Fibroblast of the aortic adventitia (primary cell): ENCODE measurements at regions not wholly inside any gene's neighbourhood (a gene's known extent, or its start where the extent isn't known, plus 50 kb on each side); places are given as distances from the start of the nearest gene placed in this dataset. TPM values are rescaled to one million over a fixed set of nuclear protein-coding genes. Genes with fewer than 3 reads are reported as not detected.

Experiments
- DNase-seq: peaks from one replicate; pipeline ENCODE4 v3.0.0-alpha.2; 2010; ENCODE audit warnings: low read depth
- H3K4me3 ChIP-seq: 2 replicates; pipeline ENCODE4 v1.5.1; 2011; ENCODE audit warnings: low read depth, mild to moderate bottlenecking, control low read depth, low read length, moderate library complexity
- small RNA-seq: library from RNA; depleted of rRNA; stranded (forward); fragments of <200 nt; gene quantifications from one replicate; pipeline ENCODE3, GENCODE V24; 2012
- TF ChIP-seq, protein P1 (sequence below): IDR thresholded peaks from 2 replicates; pipeline ENCODE4 v1.5.1; 2011; ENCODE audit warnings: mild to moderate bottlenecking, low read length, control low read depth, inconsistent platforms; ENCODE audit not compliant: insufficient read depth

DNA sequence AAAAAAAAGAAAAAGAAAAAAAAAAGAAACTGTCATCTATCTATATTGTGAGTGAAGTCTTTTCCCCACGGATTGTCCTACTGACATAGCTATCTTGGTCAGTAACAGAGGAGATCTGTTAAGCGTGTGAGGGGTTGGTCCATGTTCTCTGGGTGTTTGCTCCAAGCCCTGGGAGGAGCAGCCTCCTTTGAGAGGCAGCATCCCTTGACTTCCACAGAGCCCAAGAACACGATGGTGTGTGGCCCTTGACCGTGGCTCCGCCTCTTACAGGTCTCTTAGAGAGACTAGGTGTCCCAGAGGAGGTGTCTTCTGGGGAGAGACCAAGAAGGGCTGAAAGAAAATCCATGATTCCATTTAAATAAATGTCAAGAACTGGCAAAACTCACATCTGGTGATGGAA, 60.1 kb upstream of the GTSF1L start:
- no peak overlapping the region for H3K4me3 ChIP-seq
- DNase-seq: no peak
- TF ChIP-seq, protein P1, sequence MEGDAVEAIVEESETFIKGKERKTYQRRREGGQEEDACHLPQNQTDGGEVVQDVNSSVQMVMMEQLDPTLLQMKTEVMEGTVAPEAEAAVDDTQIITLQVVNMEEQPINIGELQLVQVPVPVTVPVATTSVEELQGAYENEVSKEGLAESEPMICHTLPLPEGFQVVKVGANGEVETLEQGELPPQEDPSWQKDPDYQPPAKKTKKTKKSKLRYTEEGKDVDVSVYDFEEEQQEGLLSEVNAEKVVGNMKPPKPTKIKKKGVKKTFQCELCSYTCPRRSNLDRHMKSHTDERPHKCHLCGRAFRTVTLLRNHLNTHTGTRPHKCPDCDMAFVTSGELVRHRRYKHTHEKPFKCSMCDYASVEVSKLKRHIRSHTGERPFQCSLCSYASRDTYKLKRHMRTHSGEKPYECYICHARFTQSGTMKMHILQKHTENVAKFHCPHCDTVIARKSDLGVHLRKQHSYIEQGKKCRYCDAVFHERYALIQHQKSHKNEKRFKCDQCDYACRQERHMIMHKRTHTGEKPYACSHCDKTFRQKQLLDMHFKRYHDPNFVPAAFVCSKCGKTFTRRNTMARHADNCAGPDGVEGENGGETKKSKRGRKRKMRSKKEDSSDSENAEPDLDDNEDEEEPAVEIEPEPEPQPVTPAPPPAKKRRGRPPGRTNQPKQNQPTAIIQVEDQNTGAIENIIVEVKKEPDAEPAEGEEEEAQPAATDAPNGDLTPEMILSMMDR: no peak

GRCh38 chr20:43781215-43781614, 54.4 kb upstream of the GTSF1L start:
- TF ChIP-seq, protein P1: no peak
- DNase-seq: no peak
- no peak overlapping the region for H3K4me3 ChIP-seq

DNA sequence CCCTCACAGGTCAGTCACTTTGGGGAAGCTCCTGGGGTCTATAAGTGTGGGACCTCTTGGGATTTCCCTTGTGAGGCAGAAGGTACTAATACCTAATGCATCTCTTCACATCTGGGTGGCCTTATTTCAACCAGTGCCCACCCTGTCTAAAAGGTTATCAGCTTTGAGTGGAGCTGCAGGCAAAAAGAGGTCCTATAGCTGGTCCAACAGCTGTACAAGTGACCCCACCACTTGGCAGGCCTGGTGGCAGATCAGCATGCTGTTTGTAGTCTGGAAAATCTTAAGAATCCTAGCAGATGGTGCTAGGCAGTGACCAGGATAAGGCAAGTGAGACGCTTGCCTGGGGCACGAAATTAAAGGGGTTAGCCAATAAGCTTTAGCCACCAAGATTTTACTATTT, 51.6 kb upstream of the GTSF1L start:
- DNase-seq: peak; percentile 3
- H3K4me3 ChIP-seq: no peak overlapping the region
- TF ChIP-seq, protein P1: no peak

- TF ChIP-seq, protein P1: no peak
- no peak overlapping the region for H3K4me3 ChIP-seq
- DNase-seq: no peak
Measured at GRCh38 chr20:43776691-43777090, 49.9 kb upstream of the GTSF1L start.

Small RNA genes lying in the stretch of these regions (small RNA-seq; reads per million reads assigned to genes)
- gene RNU6-639P: not detected
